CD14-positive monocyte (primary cell): ENCODE measurements at regions not wholly inside any gene's neighbourhood (a gene's known extent, or its start where the extent isn't known, plus 50 kb on each side); places are given as distances from the start of the nearest gene placed in this dataset.

Source experiments
- DNase-seq, 3 donors: peaks; one replicate each; pipeline ENCODE4 v3.0.0-alpha.2; 2011 to 2022
- H2AFZ ChIP-seq: 2 replicates; pipeline ENCODE4 v1.6.0; 2012; ENCODE audit warnings: mild to moderate bottlenecking, low read depth, low read length, inconsistent platforms; ENCODE audit not compliant: insufficient read depth, poor library complexity, severe bottlenecking
- H3K27ac ChIP-seq, 2 donors: 1 replicate in 1 of 2; 2 replicates in 1 of 2; pipeline ENCODE4 v1.5.1; 2012 to 2013; ENCODE audit warnings: low read length in 2 of 2, control low read depth in 1 of 2, inconsistent platforms in 1 of 2, low read depth in 1 of 2, mild to moderate bottlenecking in 1 of 2
- H3K27me3 ChIP-seq, 2 donors: one replicate each; pipeline versions ENCODE4 v1.6.0 to v1.6.1; 2011 to 2013; ENCODE audit warnings: low read length in 2 of 2; ENCODE audit not compliant: control insufficient read depth in 2 of 2, insufficient read depth in 2 of 2
- H3K36me3 ChIP-seq, 2 donors: replicated peaks in 1 of 2; 1 replicate in 1 of 2; 2 replicates in 1 of 2; pipeline versions ENCODE4 v1.5.1 to v1.6.1; 2012 to 2013; ENCODE audit warnings: low read length in 2 of 2, control low read depth in 1 of 2, inconsistent platforms in 1 of 2, mild to moderate bottlenecking in 1 of 2; ENCODE audit not compliant: insufficient read depth in 2 of 2, control insufficient read depth in 1 of 2
- H3K4me1 ChIP-seq, 2 donors: 1 replicate in 1 of 2; 2 replicates in 1 of 2; pipeline versions ENCODE4 v1.5.1 to v1.6.1; 2012 to 2013; ENCODE audit warnings: low read length in 2 of 2, control low read depth in 1 of 2, inconsistent platforms in 1 of 2, mild to moderate bottlenecking in 1 of 2, moderate library complexity in 1 of 2; ENCODE audit not compliant: insufficient read depth in 2 of 2, control insufficient read depth in 1 of 2
- H3K4me2 ChIP-seq: replicated peaks from 2 replicates; pipeline ENCODE3; 2012; ENCODE audit warnings: low read length, moderate library complexity, mild to moderate bottlenecking; ENCODE audit not compliant: poor library complexity, severe bottlenecking; ENCODE audit errors: extremely low read depth
- H3K4me3 ChIP-seq, 3 experiments: fragments of 200-600 bp in 1 of 3; sonication (generic) in 1 of 3; replicated peaks in 1 of 3; 1 replicate in 2 of 3; 2 replicates in 1 of 3; pipeline ENCODE4 v1.5.1; 2011 to 2013; ENCODE audit warnings: low read length in 3 of 3, mild to moderate bottlenecking in 3 of 3, control low read depth in 2 of 3, low read depth in 2 of 3, inconsistent platforms in 1 of 3, moderate library complexity in 1 of 3
- H3K79me2 ChIP-seq: 2 replicates; pipeline ENCODE4 v1.6.0; 2012; ENCODE audit warnings: mild to moderate bottlenecking, control low read depth, inconsistent platforms, low read length, moderate library complexity; ENCODE audit not compliant: insufficient read depth
- H3K9ac ChIP-seq: 2 replicates; pipeline ENCODE4 v1.6.0; 2017; ENCODE audit warnings: low read length, mild to moderate bottlenecking; ENCODE audit not compliant: insufficient read depth, poor library complexity, severe bottlenecking
- H3K9me3 ChIP-seq, 2 donors: replicated peaks in 1 of 2; 1 replicate in 1 of 2; 2 replicates in 1 of 2; pipeline versions ENCODE4 v1.5.1 to v1.6.1; 2012 to 2013; ENCODE audit warnings: low read length in 2 of 2, control low read depth in 1 of 2; ENCODE audit not compliant: control insufficient read depth in 1 of 2, insufficient read depth in 1 of 2
- H4K20me1 ChIP-seq: 2 replicates; pipeline ENCODE4 v1.6.0; 2012; ENCODE audit warnings: mild to moderate bottlenecking, low read length, control low read depth, moderate library complexity; ENCODE audit not compliant: insufficient read depth
- H3K27ac Mint-ChIP-seq, 7 donors: one replicate each; pipeline ENCODE4 v1.8.0; 2020; ENCODE audit warnings: mild to moderate bottlenecking in 7 of 7, mixed read lengths in 7 of 7, moderate library complexity in 6 of 7, inconsistent platforms in 2 of 7
- H3K27me3 Mint-ChIP-seq, 3 donors: one replicate each; pipeline ENCODE4 v1.8.0; 2021 to 2022; ENCODE audit warnings: low read depth in 3 of 3, mild to moderate bottlenecking in 3 of 3, mixed read lengths in 3 of 3, moderate library complexity in 3 of 3, inconsistent platforms in 1 of 3
- H3K36me3 Mint-ChIP-seq, 2 donors: one replicate each; pipeline ENCODE4 v1.8.0; 2020; ENCODE audit warnings: mixed read lengths in 2 of 2, inconsistent platforms in 1 of 2, mild to moderate bottlenecking in 1 of 2
- H3K4me1 Mint-ChIP-seq: one replicate; pipeline ENCODE4 v1.8.0; 2020; ENCODE audit warnings: mild to moderate bottlenecking, mixed read lengths
- H3K4me3 Mint-ChIP-seq, 2 donors: one replicate each; pipeline ENCODE4 v1.8.0; 2020; ENCODE audit warnings: mild to moderate bottlenecking in 2 of 2, mixed read lengths in 2 of 2, moderate library complexity in 1 of 2
- H3K9me3 Mint-ChIP-seq, 7 donors: one replicate each; pipeline ENCODE4 v1.8.0; 2020 to 2022; ENCODE audit warnings: mixed read lengths in 7 of 7, mild to moderate bottlenecking in 6 of 7, moderate library complexity in 6 of 7, inconsistent platforms in 2 of 7
- WGBS: methylation state at CpG from one replicate; pipeline ENCODE4 v1.1.5; 2013; ENCODE audit warnings: missing lambda C conversion rate; ENCODE audit not compliant: insufficient coverage; 5-methylcytosine and 5-hydroxymethylcytosine counted together
- intact Hi-C, 2 donors: fragments of 100-400 bp; cut with micrococcal nuclease; formaldehyde crosslinking; loops; one replicate each; pipeline versions ENCODE4 v1.15.0 to v1.15.1; 2023
- TF ChIP-seq, protein P1 (sequence below): fragments of 200-600 bp; IDR thresholded peaks from one replicate; pipeline ENCODE4 v1.8.0; 2022; ENCODE audit warnings: antibody characterized with exemption, mild to moderate bottlenecking

DNA sequence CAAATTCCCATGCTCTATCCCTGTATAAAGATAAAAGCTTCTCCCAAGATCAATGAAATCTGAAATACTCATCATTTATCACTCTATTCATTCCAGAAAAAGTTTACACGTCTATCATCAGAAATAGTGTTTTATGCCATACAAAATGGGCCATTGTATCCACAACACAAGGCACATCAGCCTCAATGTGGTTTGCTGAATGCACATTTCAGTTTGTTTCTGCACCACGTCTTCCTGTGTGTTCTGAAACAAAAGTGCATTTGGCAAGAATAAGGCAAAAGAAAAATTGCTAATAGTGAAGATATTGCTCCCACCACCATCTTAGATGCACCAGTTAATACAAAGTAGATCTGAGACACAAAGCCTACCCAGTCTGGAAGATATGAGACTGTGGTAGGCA lies 89.6 kb upstream of the ETS2 start:
- WGBS: 90% methylated on average over 1 of the region's 2 CpGs
- no peak overlapping the region for H3K4me3 ChIP-seq
- H3K36me3 Mint-ChIP-seq: peaks cover 0 to 2% of the 10 kb centered on the region in 2 donors
- no peak for DNase-seq
- no peak overlapping the region for H3K9ac ChIP-seq
- no peaks in the 10 kb centered on the region for H3K9me3 ChIP-seq
- no peaks in the 10 kb centered on the region for H3K27me3 Mint-ChIP-seq
- TF ChIP-seq, protein P1, sequence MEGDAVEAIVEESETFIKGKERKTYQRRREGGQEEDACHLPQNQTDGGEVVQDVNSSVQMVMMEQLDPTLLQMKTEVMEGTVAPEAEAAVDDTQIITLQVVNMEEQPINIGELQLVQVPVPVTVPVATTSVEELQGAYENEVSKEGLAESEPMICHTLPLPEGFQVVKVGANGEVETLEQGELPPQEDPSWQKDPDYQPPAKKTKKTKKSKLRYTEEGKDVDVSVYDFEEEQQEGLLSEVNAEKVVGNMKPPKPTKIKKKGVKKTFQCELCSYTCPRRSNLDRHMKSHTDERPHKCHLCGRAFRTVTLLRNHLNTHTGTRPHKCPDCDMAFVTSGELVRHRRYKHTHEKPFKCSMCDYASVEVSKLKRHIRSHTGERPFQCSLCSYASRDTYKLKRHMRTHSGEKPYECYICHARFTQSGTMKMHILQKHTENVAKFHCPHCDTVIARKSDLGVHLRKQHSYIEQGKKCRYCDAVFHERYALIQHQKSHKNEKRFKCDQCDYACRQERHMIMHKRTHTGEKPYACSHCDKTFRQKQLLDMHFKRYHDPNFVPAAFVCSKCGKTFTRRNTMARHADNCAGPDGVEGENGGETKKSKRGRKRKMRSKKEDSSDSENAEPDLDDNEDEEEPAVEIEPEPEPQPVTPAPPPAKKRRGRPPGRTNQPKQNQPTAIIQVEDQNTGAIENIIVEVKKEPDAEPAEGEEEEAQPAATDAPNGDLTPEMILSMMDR: no peak
- no peak overlapping the region for H3K27ac ChIP-seq
- no peak overlapping the region for H3K4me3 Mint-ChIP-seq
- H3K4me1 ChIP-seq: peaks cover 12 to 16% of the 10 kb centered on the region in 2 donors
- no peak overlapping the region for H2AFZ ChIP-seq
- H4K20me1 ChIP-seq: no peaks in the 10 kb centered on the region
- intact Hi-C loops: no loop called here
- no peaks in the 10 kb centered on the region for H3K79me2 ChIP-seq
- H3K9me3 Mint-ChIP-seq: peaks cover 0 to 3% (median 0%) of the 10 kb centered on the region in 7 donors
- no peak overlapping the region for H3K27ac Mint-ChIP-seq
- no peaks in the 10 kb centered on the region for H3K27me3 ChIP-seq
- H3K4me1 Mint-ChIP-seq: peaks cover 20% of the 10 kb centered on the region
- H3K4me2 ChIP-seq: no peak overlapping the region
- H3K36me3 ChIP-seq: no peaks in the 10 kb centered on the region

DNA sequence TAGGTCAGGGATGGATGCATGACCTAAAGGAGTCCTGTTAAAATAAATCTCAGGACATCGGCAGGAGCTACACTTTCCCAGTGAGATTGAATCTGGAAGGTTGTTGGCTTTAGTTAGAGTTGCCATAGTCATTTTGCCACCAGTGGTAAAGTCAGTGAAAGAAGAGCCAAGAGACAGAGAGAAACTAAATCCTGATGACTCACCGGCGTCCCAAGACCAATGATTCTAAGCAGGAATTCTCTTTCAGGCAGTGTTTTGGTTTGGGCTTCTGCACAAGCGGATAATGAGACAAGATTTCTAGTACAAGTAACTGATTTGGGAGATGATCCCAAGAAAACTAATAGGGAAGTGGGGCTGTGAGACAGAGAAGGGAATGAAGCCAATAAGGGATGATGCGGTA lies 88.8 kb upstream of the ETS2 start:
- H3K36me3 ChIP-seq: no peaks in the 10 kb centered on the region
- H3K4me2 ChIP-seq: no peak overlapping the region
- TF ChIP-seq, protein P1: no peak
- no peak overlapping the region for H2AFZ ChIP-seq
- no peak overlapping the region for H3K27ac Mint-ChIP-seq
- peaks cover 12 to 16% of the 10 kb centered on the region in 2 donors for H3K4me1 ChIP-seq
- H3K9me3 Mint-ChIP-seq: peaks cover 0 to 3% (median 0%) of the 10 kb centered on the region in 7 donors
- H3K27me3 ChIP-seq: no peaks in the 10 kb centered on the region
- H3K79me2 ChIP-seq: no peaks in the 10 kb centered on the region
- H3K27ac ChIP-seq: no peak overlapping the region
- DNase-seq: no peak
- no peaks in the 10 kb centered on the region for H4K20me1 ChIP-seq
- no peak overlapping the region for H3K4me3 ChIP-seq
- WGBS: 100% methylated on average over 4 of the region's 5 CpGs
- H3K9me3 ChIP-seq: no peaks in the 10 kb centered on the region
- no peak overlapping the region for H3K9ac ChIP-seq
- intact Hi-C loops: no loop called here
- peaks cover 0 to 2% of the 10 kb centered on the region in 2 donors for H3K36me3 Mint-ChIP-seq
- no peaks in the 10 kb centered on the region for H3K27me3 Mint-ChIP-seq
- H3K4me1 Mint-ChIP-seq: peaks cover 21% of the 10 kb centered on the region
- no peak overlapping the region for H3K4me3 Mint-ChIP-seq
